Transverse colon (tissue), 4 donors: ENCODE measurements at regions not wholly inside any gene's neighbourhood (a gene's known extent, or its start where the extent isn't known, plus 50 kb on each side); places are given as distances from the start of the nearest gene placed in this dataset.

ENCODE experiments used
- DNase-seq: peaks from one replicate; pipeline ENCODE4 v3.0.0-alpha.2; 2019
- H3K27ac ChIP-seq, 4 donors: fragments of 200-600 bp; sonication (generic); 2 replicates each; pipeline ENCODE4 v1.5.1; 2016 to 2018; ENCODE audit warnings: inconsistent platforms in 4 of 4
- H3K27me3 ChIP-seq: fragments of 200-600 bp; sonication (generic); 2 replicates; pipeline ENCODE4 v1.5.1; 2017; ENCODE audit warnings: inconsistent platforms
- H3K36me3 ChIP-seq, 4 donors: fragments of 200-600 bp; sonication (generic); 2 replicates each; pipeline ENCODE4 v1.5.1; 2017 to 2019; ENCODE audit warnings: inconsistent platforms in 4 of 4
- H3K4me1 ChIP-seq, 4 donors: fragments of 200-600 bp; sonication (generic); 2 replicates each; pipeline ENCODE4 v1.5.1; 2017 to 2020; ENCODE audit warnings: inconsistent platforms in 4 of 4
- H3K4me3 ChIP-seq, 4 donors: fragments of 200-600 bp; sonication (generic); 1 replicate in 1 of 4; 2 replicates in 3 of 4; pipeline versions ENCODE4 v1.5.1 to v1.6.1; 2017 to 2019; ENCODE audit warnings: inconsistent platforms in 4 of 4
- H3K9me3 ChIP-seq, 2 donors: fragments of 200-600 bp; sonication (generic); 2 replicates each; pipeline ENCODE4 v1.5.1; 2017 to 2019; ENCODE audit warnings: inconsistent platforms in 2 of 2
- CTCF ChIP-seq, 5 experiments: fragments of 200-600 bp in 3 of 5; fragments of 450-650 bp in 2 of 5; sonication (generic) in 3 of 5; IDR thresholded peaks; 1 replicate in 2 of 5; 2 replicates in 3 of 5; pipeline ENCODE4 v1.5.1; 2016 to 2017; ENCODE audit warnings: antibody characterized with exemption in 5 of 5, inconsistent platforms in 3 of 5, mild to moderate bottlenecking in 2 of 5, moderate library complexity in 1 of 5
- EP300 ChIP-seq: sonication (generic); formaldehyde crosslinking; IDR thresholded peaks from one replicate; pipeline ENCODE4 v1.6.1; 2017; ENCODE audit warnings: antibody characterized with exemption, low read depth
- POLR2A ChIP-seq: fragments of 450-650 bp; IDR thresholded peaks from one replicate; pipeline ENCODE4 v1.6.1; 2016; ENCODE audit warnings: antibody characterized with exemption, mild to moderate bottlenecking, moderate library complexity
- POLR2AphosphoS5 ChIP-seq, 3 donors: sonication (generic); formaldehyde crosslinking; IDR thresholded peaks; one replicate each; pipeline ENCODE4 v1.6.1; 2016; ENCODE audit warnings: antibody characterized with exemption in 3 of 3
- WGBS, 2 donors: methylation state at CpG; one replicate each; pipeline ENCODE4 v1.1.5; 2018; ENCODE audit warnings: low coverage in 1 of 2; 5-methylcytosine and 5-hydroxymethylcytosine counted together
- in situ Hi-C, 4 donors: fragments of 200-750 bp; cut with MboI; loops; one replicate each; pipeline versions ENCODE4 v1.15.0 to v1.15.1; 2017; ENCODE audit warnings: low sequenced_read_pairs in 3 of 4, low pct_ligation_motif_present in 1 of 4, low pct_unique_long_range_greater_than_20kb in 1 of 4
- intact Hi-C: fragments of 100-400 bp; cut with DNase I; formaldehyde crosslinking; loops from one replicate; pipeline ENCODE4 v1.15.1; 2023; ENCODE audit warnings: low total_unique reads

- DNase-seq: no peak
- intact Hi-C loops: no loop called here
- H3K4me3 ChIP-seq: no peak overlapping the region
- H3K27me3 ChIP-seq: no peaks in the 10 kb centered on the region
- H3K36me3 ChIP-seq: no peaks in the 10 kb centered on the region
- H3K27ac ChIP-seq: no peak overlapping the region
- no peaks in the 10 kb centered on the region for H3K4me1 ChIP-seq
- in situ Hi-C loops: no loop called here
- TF ChIP-seq CTCF (IDR thresholded peaks at IDR 0.05) (no peak), EP300 (no peak), POLR2A (no peak), POLR2AphosphoS5 (IDR thresholded peaks at IDR 0.05) (no peak)
- no peaks in the 10 kb centered on the region for H3K9me3 ChIP-seq
- WGBS, 2 donors: 45 to 50% methylated on average over 2 to 3 of the region's 3 CpGs
Observed at GRCh38 chr5:54803471-54804011, 181.9 kb downstream of the ESM1 start.

- no peak for DNase-seq
- TF ChIP-seq POLR2AphosphoS5 (IDR thresholded peaks at IDR 0.05) (no peak), POLR2A (no peak), CTCF (IDR thresholded peaks at IDR 0.05) (no peak), EP300 (no peak)
- H3K4me1 ChIP-seq: no peaks in the 10 kb centered on the region
- in situ Hi-C loops (no loop called here), intact Hi-C loops (no loop called here)
- no peaks in the 10 kb centered on the region for H3K27me3 ChIP-seq
- H3K36me3 ChIP-seq: no peaks in the 10 kb centered on the region
- no peak overlapping the region for H3K27ac ChIP-seq
- no peak overlapping the region for H3K4me3 ChIP-seq
- WGBS, 2 donors: 48% methylated on average over 1 of the region's 1 CpG; no CpG with 5 or more reads in 1 of the 2 donors
- no peaks in the 10 kb centered on the region for H3K9me3 ChIP-seq
Observed at GRCh38 chr5:54799645-54800044, 185.7 kb downstream of the ESM1 start.

GRCh38 chr5:54795777-54796176 lies 189.6 kb downstream of the ESM1 start:
- in situ Hi-C loops (no loop called here), intact Hi-C loops (no loop called here)
- Histone ChIP-seq H3K36me3 (no peaks in the 10 kb centered on the region), H3K4me3 (no peak overlapping the region), H3K4me1 (peaks cover 0 to 9% (median 0%) of the 10 kb centered on the region in 4 donors), H3K27ac (no peak overlapping the region), H3K9me3 (no peaks in the 10 kb centered on the region), H3K27me3 (no peaks in the 10 kb centered on the region)
- TF ChIP-seq POLR2AphosphoS5 (IDR thresholded peaks at IDR 0.05) (no peak), EP300 (no peak), POLR2A (no peak), CTCF (IDR thresholded peaks at IDR 0.05) (no peak)
- no peak for DNase-seq

GRCh38 chr5:54795284-54795683 lies 190.1 kb downstream of the ESM1 start:
- Histone ChIP-seq H3K9me3 (no peaks in the 10 kb centered on the region), H3K27ac (no peak overlapping the region), H3K4me1 (peaks cover 0 to 9% (median 0%) of the 10 kb centered on the region in 4 donors), H3K36me3 (no peaks in the 10 kb centered on the region), H3K4me3 (no peak overlapping the region), H3K27me3 (no peaks in the 10 kb centered on the region)
- in situ Hi-C loops (no loop called here), intact Hi-C loops (no loop called here)
- TF ChIP-seq POLR2A (no peak), CTCF (IDR thresholded peaks at IDR 0.05) (no peak), POLR2AphosphoS5 (IDR thresholded peaks at IDR 0.05) (no peak), EP300 (no peak)
- DNase-seq: no peak
